Panc1 (cell line): ENCODE measurements at regions not wholly inside any gene's neighbourhood (a gene's known extent, or its start where the extent isn't known, plus 50 kb on each side); places are given as distances from the start of the nearest gene placed in this dataset.

Source experiments
- ATAC-seq: fragments of 200-7000 bp; cut with Tn5 transposase; 2 replicates; pipeline ENCODE4 v1.9.1; 2020; ENCODE audit warnings: mild to moderate bottlenecking, moderate library complexity
- BruUV-seq: library from RNA; stranded (reverse); fragments of 400-500 nt; replicated peaks from 2 replicates; lab custom pipeline; 2021; lab: Mats Ljungman, UMichigan
- CTCF ChIA-PET: fragments of 300-600 bp; sonication (Branson Sonifier 250); formaldehyde crosslinking; loops from one replicate; lab custom pipeline; 2022; ENCODE audit warnings: antibody characterized with exemption; lab: Charles Lee
- POLR2A ChIA-PET: fragments of 300-600 bp; sonication (Branson Sonifier 250); formaldehyde crosslinking; loops from one replicate; lab custom pipeline; 2022; ENCODE audit warnings: antibody characterized with exemption; lab: Charles Lee
- DNase-seq: peaks from one replicate; pipeline ENCODE4 v3.0.0-alpha.2; 2010; ENCODE audit warnings: low read depth, low spot score
- H3K27ac ChIP-seq: 2 replicates; pipeline ENCODE4 v1.5.1; 2011; ENCODE audit warnings: mild to moderate bottlenecking, low read length, inconsistent platforms
- H3K27me3 ChIP-seq: fragments of 200-500 bp; sonication (Bioruptor generic); 2 replicates; pipeline ENCODE4 v1.6.0; 2014; ENCODE audit warnings: low read length, inconsistent platforms; ENCODE audit not compliant: control insufficient read depth, insufficient read depth
- H3K36me3 ChIP-seq: fragments of 200-500 bp; sonication (Bioruptor generic); 2 replicates; pipeline ENCODE4 v1.5.1; 2014; ENCODE audit warnings: inconsistent platforms, mild to moderate bottlenecking, low read length, moderate library complexity; ENCODE audit not compliant: control insufficient read depth, insufficient read depth
- H3K4me1 ChIP-seq: 2 replicates; pipeline ENCODE4 v1.5.1; 2011; ENCODE audit warnings: inconsistent platforms, mild to moderate bottlenecking, low read length, moderate library complexity; ENCODE audit not compliant: control insufficient read depth, insufficient read depth
- H3K4me3 ChIP-seq, 2 experiments: 2 replicates each; pipeline ENCODE4 v1.5.1; 2011 to 2012; ENCODE audit warnings: low read depth in 2 of 2, low read length in 2 of 2, mild to moderate bottlenecking in 2 of 2, inconsistent platforms in 1 of 2, moderate library complexity in 1 of 2
- H3K9me3 ChIP-seq: fragments of 200-500 bp; sonication (Bioruptor generic); 2 replicates; pipeline ENCODE4 v1.5.1; 2014; ENCODE audit warnings: low read depth, mild to moderate bottlenecking, inconsistent platforms, low read length, moderate library complexity; ENCODE audit not compliant: control insufficient read depth, insufficient read depth
- POLR2AphosphoS5 ChIP-seq: IDR thresholded peaks from 2 replicates; pipeline ENCODE4 v1.6.1; 2012; ENCODE audit warnings: mild to moderate bottlenecking, low read depth, low read length, moderate library complexity
- SIN3A ChIP-seq: IDR thresholded peaks from 2 replicates; pipeline ENCODE4 v1.6.1; 2012; ENCODE audit warnings: low read depth, mild to moderate bottlenecking, low read length, moderate library complexity, borderline replicate concordance; ENCODE audit not compliant: insufficient read depth
- TCF7L2 ChIP-seq: IDR thresholded peaks from 2 replicates; pipeline ENCODE4 v1.6.1; 2011; ENCODE audit warnings: mild to moderate bottlenecking, low read depth, low read length, inconsistent platforms
- in situ Hi-C: cut with HindIII; loops from 2 replicates; pipeline ENCODE4 v1.10.0; 2016; ENCODE audit warnings: low sequenced_read_pairs, low pct_unique_long_range_greater_than_20kb
- intact Hi-C: fragments of 100-400 bp; cut with micrococcal nuclease; formaldehyde crosslinking; loops from one replicate; pipeline ENCODE4 v1.10.0; 2022; ENCODE audit not compliant: unreplicated experiment
- TF ChIP-seq, protein P1 (sequence below): fragments of 450-650 bp; IDR thresholded peaks from 2 replicates; pipeline ENCODE4 v1.5.1; 2017; ENCODE audit warnings: mild to moderate bottlenecking
- TF ChIP-seq, protein P2 (sequence below), 2 experiments: IDR thresholded peaks; 2 replicates each; pipeline ENCODE4 v1.6.1; 2011 to 2012; ENCODE audit warnings: low read depth in 2 of 2, control low read depth in 1 of 2, low read length in 1 of 2, mild to moderate bottlenecking in 1 of 2, moderate library complexity in 1 of 2; ENCODE audit not compliant: insufficient read depth in 1 of 2

GRCh38 chr19:32029235-32029634 is 316.2 kb upstream of the ZNF507 start:
- DNase-seq: no peak
- ATAC-seq: no peak
- Histone ChIP-seq H3K27me3 (peaks cover 11% of the 10 kb centered on the region), H3K4me3 (no peak overlapping the region), H3K27ac (no peak overlapping the region), H3K9me3 (no peaks in the 10 kb centered on the region), H3K36me3 (no peaks in the 10 kb centered on the region), H3K4me1 (no peaks in the 10 kb centered on the region)
- CTCF ChIA-PET: interaction anchor here (0.6 kb wide), 1 partner anchor 20 kb away, joined by 3 read pairs; no protein-coding TSS in a partner anchor
- no TSS peak for BruUV-seq
- in situ Hi-C loops: no loop called here
- intact Hi-C loops: no loop called here
- POLR2A ChIA-PET: no interaction called here
- TF ChIP-seq POLR2AphosphoS5: no peak
- no peak for TF ChIP-seq TCF7L2
- TF ChIP-seq, protein P1, sequence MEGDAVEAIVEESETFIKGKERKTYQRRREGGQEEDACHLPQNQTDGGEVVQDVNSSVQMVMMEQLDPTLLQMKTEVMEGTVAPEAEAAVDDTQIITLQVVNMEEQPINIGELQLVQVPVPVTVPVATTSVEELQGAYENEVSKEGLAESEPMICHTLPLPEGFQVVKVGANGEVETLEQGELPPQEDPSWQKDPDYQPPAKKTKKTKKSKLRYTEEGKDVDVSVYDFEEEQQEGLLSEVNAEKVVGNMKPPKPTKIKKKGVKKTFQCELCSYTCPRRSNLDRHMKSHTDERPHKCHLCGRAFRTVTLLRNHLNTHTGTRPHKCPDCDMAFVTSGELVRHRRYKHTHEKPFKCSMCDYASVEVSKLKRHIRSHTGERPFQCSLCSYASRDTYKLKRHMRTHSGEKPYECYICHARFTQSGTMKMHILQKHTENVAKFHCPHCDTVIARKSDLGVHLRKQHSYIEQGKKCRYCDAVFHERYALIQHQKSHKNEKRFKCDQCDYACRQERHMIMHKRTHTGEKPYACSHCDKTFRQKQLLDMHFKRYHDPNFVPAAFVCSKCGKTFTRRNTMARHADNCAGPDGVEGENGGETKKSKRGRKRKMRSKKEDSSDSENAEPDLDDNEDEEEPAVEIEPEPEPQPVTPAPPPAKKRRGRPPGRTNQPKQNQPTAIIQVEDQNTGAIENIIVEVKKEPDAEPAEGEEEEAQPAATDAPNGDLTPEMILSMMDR: no peak
- TF ChIP-seq SIN3A: no peak
- TF ChIP-seq, protein P2, sequence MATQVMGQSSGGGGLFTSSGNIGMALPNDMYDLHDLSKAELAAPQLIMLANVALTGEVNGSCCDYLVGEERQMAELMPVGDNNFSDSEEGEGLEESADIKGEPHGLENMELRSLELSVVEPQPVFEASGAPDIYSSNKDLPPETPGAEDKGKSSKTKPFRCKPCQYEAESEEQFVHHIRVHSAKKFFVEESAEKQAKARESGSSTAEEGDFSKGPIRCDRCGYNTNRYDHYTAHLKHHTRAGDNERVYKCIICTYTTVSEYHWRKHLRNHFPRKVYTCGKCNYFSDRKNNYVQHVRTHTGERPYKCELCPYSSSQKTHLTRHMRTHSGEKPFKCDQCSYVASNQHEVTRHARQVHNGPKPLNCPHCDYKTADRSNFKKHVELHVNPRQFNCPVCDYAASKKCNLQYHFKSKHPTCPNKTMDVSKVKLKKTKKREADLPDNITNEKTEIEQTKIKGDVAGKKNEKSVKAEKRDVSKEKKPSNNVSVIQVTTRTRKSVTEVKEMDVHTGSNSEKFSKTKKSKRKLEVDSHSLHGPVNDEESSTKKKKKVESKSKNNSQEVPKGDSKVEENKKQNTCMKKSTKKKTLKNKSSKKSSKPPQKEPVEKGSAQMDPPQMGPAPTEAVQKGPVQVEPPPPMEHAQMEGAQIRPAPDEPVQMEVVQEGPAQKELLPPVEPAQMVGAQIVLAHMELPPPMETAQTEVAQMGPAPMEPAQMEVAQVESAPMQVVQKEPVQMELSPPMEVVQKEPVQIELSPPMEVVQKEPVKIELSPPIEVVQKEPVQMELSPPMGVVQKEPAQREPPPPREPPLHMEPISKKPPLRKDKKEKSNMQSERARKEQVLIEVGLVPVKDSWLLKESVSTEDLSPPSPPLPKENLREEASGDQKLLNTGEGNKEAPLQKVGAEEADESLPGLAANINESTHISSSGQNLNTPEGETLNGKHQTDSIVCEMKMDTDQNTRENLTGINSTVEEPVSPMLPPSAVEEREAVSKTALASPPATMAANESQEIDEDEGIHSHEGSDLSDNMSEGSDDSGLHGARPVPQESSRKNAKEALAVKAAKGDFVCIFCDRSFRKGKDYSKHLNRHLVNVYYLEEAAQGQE (IDR thresholded peaks at IDR 0.05; ENCODE audit: insufficient read depth in 1 of 2, low read depth in 2 of 2, low read length in 1 of 2): no peak

- no TSS peak for BruUV-seq
- Histone ChIP-seq H3K9me3 (no peaks in the 10 kb centered on the region), H3K27ac (no peak overlapping the region), H3K4me1 (no peaks in the 10 kb centered on the region), H3K36me3 (no peaks in the 10 kb centered on the region), H3K4me3 (no peak overlapping the region), H3K27me3 (peaks cover 30% of the 10 kb centered on the region)
- TF ChIP-seq POLR2AphosphoS5 (no peak), SIN3A (no peak), TCF7L2 (no peak)
- TF ChIP-seq, protein P1: no peak
- TF ChIP-seq, protein P2 (IDR thresholded peaks at IDR 0.05; ENCODE audit: insufficient read depth in 1 of 2, low read depth in 2 of 2, low read length in 1 of 2): no peak
- in situ Hi-C loops (no loop called here), intact Hi-C loops (loop anchor here (10.0 kb wide), 1 partner anchor 192 kb away; no protein-coding TSS in a partner anchor)
- DNase-seq (no peak), ATAC-seq (no peak)
- ChIA-PET CTCF (no interaction called here), POLR2A (no interaction called here)
These were observed 312.8 kb upstream of the ZNF507 start for GRCh38 chr19:32032561-32032960.
